PC-9 (cell line): ENCODE measurements at regions not wholly inside any gene's neighbourhood (a gene's known extent, or its start where the extent isn't known, plus 50 kb on each side); places are given as distances from the start of the nearest gene placed in this dataset.

Experiments used
- BruUV-seq: library from RNA; stranded (reverse); fragments of 400-500 nt; replicated peaks from 2 replicates; lab custom pipeline; 2021; lab: Mats Ljungman, UMichigan
- CTCF ChIA-PET: fragments of 300-600 bp; sonication (Branson Sonifier 250); formaldehyde crosslinking; loops from one replicate; lab custom pipeline; 2022; ENCODE audit warnings: antibody characterized with exemption; lab: Charles Lee
- POLR2A ChIA-PET: fragments of 300-600 bp; sonication (Branson Sonifier 250); formaldehyde crosslinking; loops from one replicate; lab custom pipeline; 2022; ENCODE audit warnings: antibody characterized with exemption; ENCODE audit not compliant: unreplicated experiment; lab: Charles Lee
- DNase-seq, 2 experiments: peaks; one replicate each; pipeline versions ENCODE4 v3.0.0 to v3.0.0-alpha.2; 2015 to 2022; ENCODE audit warnings: mixed read lengths in 1 of 2
- H2AFZ ChIP-seq: fragments of 200-600 bp; sonication (generic); 2 replicates; pipeline ENCODE4 v1.8.1; 2017; ENCODE audit warnings: antibody characterized with exemption
- H3F3A ChIP-seq: fragments of 200-600 bp; sonication (generic); 2 replicates; pipeline ENCODE4 v1.8.1; 2017; ENCODE audit warnings: antibody characterized with exemption, mild to moderate bottlenecking, low read depth; ENCODE audit not compliant: insufficient read depth
- H3K27ac ChIP-seq: fragments of 200-600 bp; sonication (generic); 2 replicates; pipeline ENCODE4 v1.6.1; 2016; ENCODE audit warnings: mixed run types
- H3K27me3 ChIP-seq: fragments of 200-600 bp; sonication (generic); 2 replicates; pipeline ENCODE4 v1.6.1; 2016; ENCODE audit warnings: low read depth, mixed run types; ENCODE audit not compliant: insufficient read depth
- H3K36me3 ChIP-seq: fragments of 200-600 bp; sonication (generic); 2 replicates; pipeline ENCODE4 v1.6.1; 2016; ENCODE audit warnings: low read depth, mixed run types
- H3K4me1 ChIP-seq: fragments of 200-600 bp; sonication (generic); replicated peaks from 2 replicates; pipeline ENCODE4 v1.6.1; 2016; ENCODE audit warnings: mixed run types; ENCODE audit not compliant: insufficient read depth
- H3K4me2 ChIP-seq: fragments of 200-600 bp; sonication (generic); 2 replicates; pipeline ENCODE4 v1.6.1; 2017; ENCODE audit warnings: mixed run types
- H3K4me3 ChIP-seq: fragments of 200-600 bp; sonication (generic); 2 replicates; pipeline ENCODE4 v1.6.1; 2016; ENCODE audit warnings: mixed run types
- H3K79me2 ChIP-seq: fragments of 200-600 bp; sonication (generic); 2 replicates; pipeline ENCODE4 v1.6.1; 2017; ENCODE audit warnings: low read depth, mixed run types
- H3K9me2 ChIP-seq: fragments of 200-600 bp; sonication (generic); 2 replicates; pipeline ENCODE4 v1.8.1; 2017; ENCODE audit warnings: mild to moderate bottlenecking; ENCODE audit not compliant: insufficient read depth
- H3K9me3 ChIP-seq: fragments of 200-600 bp; sonication (generic); 2 replicates; pipeline ENCODE4 v1.8.1; 2016; ENCODE audit warnings: low read depth; ENCODE audit not compliant: insufficient read depth
- H4K20me1 ChIP-seq: fragments of 200-600 bp; sonication (generic); 2 replicates; pipeline ENCODE4 v1.8.1; 2017; ENCODE audit not compliant: insufficient read depth
- EZH2 ChIP-seq: fragments of 200-600 bp; sonication (generic); IDR thresholded peaks from 2 replicates; pipeline ENCODE4 v1.8.0; 2017; ENCODE audit warnings: antibody characterized with exemption, low read depth
- intact Hi-C: fragments of 100-400 bp; cut with micrococcal nuclease; formaldehyde crosslinking; loops from one replicate; pipeline ENCODE4 v1.10.0; 2022; ENCODE audit not compliant: unreplicated experiment
- TF ChIP-seq, protein P1 (sequence below): fragments of 200-600 bp; sonication (generic); conservative IDR thresholded peaks from 2 replicates; pipeline ENCODE4 v1.6.1; 2017; ENCODE audit warnings: mixed run types, antibody characterized with exemption, mild to moderate bottlenecking, moderate library complexity

DNA sequence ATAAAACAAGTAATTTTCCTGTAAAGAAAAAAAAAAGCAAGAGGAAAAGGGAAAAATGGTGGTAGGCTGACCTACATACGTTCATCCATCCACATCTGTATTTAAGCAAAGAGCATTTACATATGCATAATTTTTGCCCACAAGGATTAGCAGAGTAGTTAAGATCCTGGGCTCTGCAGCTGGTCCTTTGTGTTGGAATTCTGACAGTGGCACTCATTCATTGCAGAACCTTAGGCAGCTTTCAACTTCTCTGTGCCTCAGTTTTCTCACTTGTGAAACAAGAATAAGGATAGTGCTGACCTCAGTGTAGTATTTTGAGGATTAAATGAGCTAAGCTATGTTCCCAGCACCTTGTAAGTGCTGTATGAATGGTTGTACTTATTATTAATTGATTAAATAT lies 211.3 kb downstream of the ARL4C start:
- Histone ChIP-seq H3F3A (no peaks in the 10 kb centered on the region; the same call in 1 of the 2 replicates), H3K4me3 (no peak overlapping the region), H2AFZ (no peak overlapping the region), H3K79me2 (no peaks in the 10 kb centered on the region), H3K27me3 (no peaks in the 10 kb centered on the region), H4K20me1 (no peaks in the 10 kb centered on the region), H3K27ac (no peak overlapping the region), H3K36me3 (no peaks in the 10 kb centered on the region), H3K9me2 (no peaks in the 10 kb centered on the region), H3K9me3 (no peaks in the 10 kb centered on the region; the same call in 1 of the 2 replicates), H3K4me2 (no peak overlapping the region), H3K4me1 (no peaks in the 10 kb centered on the region)
- no peak for DNase-seq
- intact Hi-C loops: no loop called here
- POLR2A ChIA-PET: interaction anchor here (0.6 kb wide), 1 partner anchor 34 kb away, joined by 3 read pairs; no protein-coding TSS in a partner anchor
- BruUV-seq: no TSS peak
- CTCF ChIA-PET: no interaction called here
- TF ChIP-seq, protein P1, sequence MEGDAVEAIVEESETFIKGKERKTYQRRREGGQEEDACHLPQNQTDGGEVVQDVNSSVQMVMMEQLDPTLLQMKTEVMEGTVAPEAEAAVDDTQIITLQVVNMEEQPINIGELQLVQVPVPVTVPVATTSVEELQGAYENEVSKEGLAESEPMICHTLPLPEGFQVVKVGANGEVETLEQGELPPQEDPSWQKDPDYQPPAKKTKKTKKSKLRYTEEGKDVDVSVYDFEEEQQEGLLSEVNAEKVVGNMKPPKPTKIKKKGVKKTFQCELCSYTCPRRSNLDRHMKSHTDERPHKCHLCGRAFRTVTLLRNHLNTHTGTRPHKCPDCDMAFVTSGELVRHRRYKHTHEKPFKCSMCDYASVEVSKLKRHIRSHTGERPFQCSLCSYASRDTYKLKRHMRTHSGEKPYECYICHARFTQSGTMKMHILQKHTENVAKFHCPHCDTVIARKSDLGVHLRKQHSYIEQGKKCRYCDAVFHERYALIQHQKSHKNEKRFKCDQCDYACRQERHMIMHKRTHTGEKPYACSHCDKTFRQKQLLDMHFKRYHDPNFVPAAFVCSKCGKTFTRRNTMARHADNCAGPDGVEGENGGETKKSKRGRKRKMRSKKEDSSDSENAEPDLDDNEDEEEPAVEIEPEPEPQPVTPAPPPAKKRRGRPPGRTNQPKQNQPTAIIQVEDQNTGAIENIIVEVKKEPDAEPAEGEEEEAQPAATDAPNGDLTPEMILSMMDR: no peak
- no peak for TF ChIP-seq EZH2

DNA sequence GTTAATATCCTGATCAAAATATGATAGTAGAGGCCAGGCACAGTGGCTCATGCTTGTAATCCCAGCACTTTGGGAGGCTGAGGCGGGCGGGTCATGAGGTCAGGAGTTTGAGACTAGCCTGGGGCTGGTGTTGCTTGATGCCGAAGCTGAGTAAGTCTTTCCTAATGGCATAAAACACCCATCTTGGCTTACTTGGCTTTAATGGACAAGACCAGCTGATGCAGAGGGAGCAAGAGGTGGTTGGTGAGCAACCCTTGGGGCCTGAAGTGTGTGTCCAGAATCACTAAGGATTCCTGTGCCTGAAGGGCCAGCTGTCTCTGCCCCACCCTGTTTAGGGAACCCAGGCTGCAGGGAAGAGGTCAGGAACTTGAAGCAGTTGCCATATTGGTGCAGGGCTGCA lies 217.2 kb downstream of the ARL4C start:
- TF ChIP-seq, protein P1: no peak
- TF ChIP-seq EZH2: no peak
- Histone ChIP-seq H3K9me3 (peaks cover 8% of the 10 kb centered on the region), H3K9me2 (no peaks in the 10 kb centered on the region), H4K20me1 (no peaks in the 10 kb centered on the region), H3F3A (no peaks in the 10 kb centered on the region), H2AFZ (no peak overlapping the region), H3K4me3 (no peak overlapping the region), H3K27ac (no peak overlapping the region), H3K27me3 (no peaks in the 10 kb centered on the region), H3K4me2 (no peak overlapping the region), H3K4me1 (0 out of 2 replicates have a peak, but pooled peaks cover 4% of the 10 kb centered on the region), H3K79me2 (no peaks in the 10 kb centered on the region), H3K36me3 (no peaks in the 10 kb centered on the region)
- POLR2A ChIA-PET: no interaction called here
- CTCF ChIA-PET: no interaction called here
- intact Hi-C loops: no loop called here
- no TSS peak for BruUV-seq
- no peak for DNase-seq

DNA sequence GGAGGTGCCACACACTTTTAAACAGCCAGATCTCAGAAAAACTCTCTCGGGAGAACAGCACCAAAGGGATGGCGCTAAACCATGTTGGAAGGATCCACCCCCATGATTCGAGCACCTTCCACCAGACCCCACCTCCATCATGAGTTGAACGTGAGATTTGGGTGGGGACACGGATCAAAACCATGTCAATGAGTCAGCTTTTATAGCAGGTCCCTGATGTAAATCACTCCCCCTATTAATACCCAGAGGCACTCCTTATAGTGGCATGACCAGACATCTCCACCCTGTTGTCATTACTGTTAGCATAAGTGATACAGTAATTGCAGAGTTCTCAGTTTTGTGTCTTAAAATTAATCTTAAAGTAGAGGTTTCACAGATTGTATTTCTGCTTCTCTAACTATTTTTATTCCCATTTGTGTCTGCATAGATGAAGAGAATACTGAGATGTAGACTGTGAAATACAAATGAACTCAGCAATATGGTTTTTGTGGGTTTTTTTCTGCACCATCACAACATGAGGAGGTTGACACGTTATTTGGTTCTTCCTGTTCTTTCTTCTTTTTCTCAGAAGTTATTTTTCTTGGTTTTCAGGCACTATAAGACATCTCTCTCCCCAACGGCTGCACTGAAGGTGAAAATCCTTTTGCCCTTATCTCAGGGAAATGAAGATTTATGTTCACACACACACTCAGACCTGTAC lies 218.2 kb downstream of the ARL4C start:
- no peak for DNase-seq
- POLR2A ChIA-PET: no interaction called here
- Histone ChIP-seq H3F3A (no peaks in the 10 kb centered on the region), H3K79me2 (no peaks in the 10 kb centered on the region), H3K27me3 (no peaks in the 10 kb centered on the region), H3K4me3 (no peak overlapping the region), H3K36me3 (no peaks in the 10 kb centered on the region), H3K4me2 (no peak overlapping the region), H3K9me3 (peaks cover 8% of the 10 kb centered on the region), H2AFZ (no peak overlapping the region), H3K27ac (no peak overlapping the region), H4K20me1 (no peaks in the 10 kb centered on the region), H3K9me2 (no peaks in the 10 kb centered on the region), H3K4me1 (0 out of 2 replicates have a peak, but pooled peaks cover 4% of the 10 kb centered on the region)
- TF ChIP-seq EZH2: no peak
- TF ChIP-seq, protein P1: no peak
- CTCF ChIA-PET: no interaction called here
- intact Hi-C loops: no loop called here
- no TSS peak for BruUV-seq
